PC-9 (cell line): ENCODE measurements at regions not wholly inside any gene's neighbourhood (a gene's known extent, or its start where the extent isn't known, plus 50 kb on each side); places are given as distances from the start of the nearest gene placed in this dataset.
A peak's percentile ranks its signal among the peaks of the same experiment; 100 is the strongest.

Source experiments
- BruUV-seq: library from RNA; stranded (reverse); fragments of 400-500 nt; replicated peaks from 2 replicates; lab custom pipeline; 2021; lab: Mats Ljungman, UMichigan
- CTCF ChIA-PET: fragments of 300-600 bp; sonication (Branson Sonifier 250); formaldehyde crosslinking; loops from one replicate; lab custom pipeline; 2022; ENCODE audit warnings: antibody characterized with exemption; lab: Charles Lee
- POLR2A ChIA-PET: fragments of 300-600 bp; sonication (Branson Sonifier 250); formaldehyde crosslinking; loops from one replicate; lab custom pipeline; 2022; ENCODE audit warnings: antibody characterized with exemption; ENCODE audit not compliant: unreplicated experiment; lab: Charles Lee
- DNase-seq, 2 experiments: peaks; one replicate each; pipeline versions ENCODE4 v3.0.0 to v3.0.0-alpha.2; 2015 to 2022; ENCODE audit warnings: mixed read lengths in 1 of 2
- H2AFZ ChIP-seq: fragments of 200-600 bp; sonication (generic); 2 replicates; pipeline ENCODE4 v1.8.1; 2017; ENCODE audit warnings: antibody characterized with exemption
- H3F3A ChIP-seq: fragments of 200-600 bp; sonication (generic); 2 replicates; pipeline ENCODE4 v1.8.1; 2017; ENCODE audit warnings: antibody characterized with exemption, mild to moderate bottlenecking, low read depth; ENCODE audit not compliant: insufficient read depth
- H3K27ac ChIP-seq: fragments of 200-600 bp; sonication (generic); 2 replicates; pipeline ENCODE4 v1.6.1; 2016; ENCODE audit warnings: mixed run types
- H3K27me3 ChIP-seq: fragments of 200-600 bp; sonication (generic); 2 replicates; pipeline ENCODE4 v1.6.1; 2016; ENCODE audit warnings: low read depth, mixed run types; ENCODE audit not compliant: insufficient read depth
- H3K36me3 ChIP-seq: fragments of 200-600 bp; sonication (generic); 2 replicates; pipeline ENCODE4 v1.6.1; 2016; ENCODE audit warnings: low read depth, mixed run types
- H3K4me1 ChIP-seq: fragments of 200-600 bp; sonication (generic); replicated peaks from 2 replicates; pipeline ENCODE4 v1.6.1; 2016; ENCODE audit warnings: mixed run types; ENCODE audit not compliant: insufficient read depth
- H3K4me2 ChIP-seq: fragments of 200-600 bp; sonication (generic); 2 replicates; pipeline ENCODE4 v1.6.1; 2017; ENCODE audit warnings: mixed run types
- H3K4me3 ChIP-seq: fragments of 200-600 bp; sonication (generic); 2 replicates; pipeline ENCODE4 v1.6.1; 2016; ENCODE audit warnings: mixed run types
- H3K79me2 ChIP-seq: fragments of 200-600 bp; sonication (generic); 2 replicates; pipeline ENCODE4 v1.6.1; 2017; ENCODE audit warnings: low read depth, mixed run types
- H3K9me2 ChIP-seq: fragments of 200-600 bp; sonication (generic); 2 replicates; pipeline ENCODE4 v1.8.1; 2017; ENCODE audit warnings: mild to moderate bottlenecking; ENCODE audit not compliant: insufficient read depth
- H3K9me3 ChIP-seq: fragments of 200-600 bp; sonication (generic); 2 replicates; pipeline ENCODE4 v1.8.1; 2016; ENCODE audit warnings: low read depth; ENCODE audit not compliant: insufficient read depth
- H4K20me1 ChIP-seq: fragments of 200-600 bp; sonication (generic); 2 replicates; pipeline ENCODE4 v1.8.1; 2017; ENCODE audit not compliant: insufficient read depth
- EZH2 ChIP-seq: fragments of 200-600 bp; sonication (generic); IDR thresholded peaks from 2 replicates; pipeline ENCODE4 v1.8.0; 2017; ENCODE audit warnings: antibody characterized with exemption, low read depth
- intact Hi-C: fragments of 100-400 bp; cut with micrococcal nuclease; formaldehyde crosslinking; loops from one replicate; pipeline ENCODE4 v1.10.0; 2022; ENCODE audit not compliant: unreplicated experiment
- TF ChIP-seq, protein P1 (sequence below): fragments of 200-600 bp; sonication (generic); conservative IDR thresholded peaks from 2 replicates; pipeline ENCODE4 v1.6.1; 2017; ENCODE audit warnings: mixed run types, antibody characterized with exemption, mild to moderate bottlenecking, moderate library complexity

DNA sequence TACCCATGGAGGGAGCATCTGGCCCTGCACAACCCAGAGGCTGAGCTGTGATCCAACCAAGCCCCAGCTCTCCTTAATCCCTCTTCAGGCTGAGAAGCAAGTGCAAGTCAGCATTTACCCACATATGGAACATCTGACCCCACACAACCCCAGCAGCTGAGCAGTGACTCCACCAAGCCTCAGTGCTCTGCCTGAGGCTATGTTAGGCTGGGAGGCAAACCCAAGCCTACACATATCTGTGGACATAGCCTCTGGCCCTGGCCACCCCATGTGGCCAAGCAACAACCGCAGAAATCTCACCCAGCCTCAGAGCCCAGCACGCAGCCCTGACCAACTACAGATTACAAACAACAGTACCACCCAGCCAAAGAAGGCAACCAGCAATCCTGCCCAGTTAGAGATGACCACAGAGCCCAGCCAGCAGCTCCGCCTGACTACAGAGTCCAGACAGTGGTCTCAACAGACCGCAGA is 142.8 kb downstream of the NUAK1 start:
- Histone ChIP-seq H3F3A (peaks cover 13% of the 10 kb centered on the region; the same call in 1 of the 2 replicates), H2AFZ (no peak overlapping the region), H3K9me3 (no peaks in the 10 kb centered on the region), H3K4me3 (no peak overlapping the region), H3K4me2 (no peak overlapping the region), H3K9me2 (no peaks in the 10 kb centered on the region), H3K27me3 (no peaks in the 10 kb centered on the region), H4K20me1 (no peaks in the 10 kb centered on the region), H3K27ac (no peak overlapping the region), H3K36me3 (no peaks in the 10 kb centered on the region), H3K4me1 (peaks cover 18% of the 10 kb centered on the region), H3K79me2 (no peaks in the 10 kb centered on the region)
- no TSS peak for BruUV-seq
- ChIA-PET POLR2A (interaction anchor here (0.6 to 0.7 kb wide), 2 partner anchors 36 to 1858 kb away, joined by 3 to 13 read pairs; partner anchors contain the start of gene NFYB), CTCF (interaction anchor here (0.6 kb wide), 1 partner anchor 576 kb away, joined by 3 read pairs; no protein-coding TSS in a partner anchor)
- intact Hi-C loops = no loop called here
- TF ChIP-seq, protein P1, sequence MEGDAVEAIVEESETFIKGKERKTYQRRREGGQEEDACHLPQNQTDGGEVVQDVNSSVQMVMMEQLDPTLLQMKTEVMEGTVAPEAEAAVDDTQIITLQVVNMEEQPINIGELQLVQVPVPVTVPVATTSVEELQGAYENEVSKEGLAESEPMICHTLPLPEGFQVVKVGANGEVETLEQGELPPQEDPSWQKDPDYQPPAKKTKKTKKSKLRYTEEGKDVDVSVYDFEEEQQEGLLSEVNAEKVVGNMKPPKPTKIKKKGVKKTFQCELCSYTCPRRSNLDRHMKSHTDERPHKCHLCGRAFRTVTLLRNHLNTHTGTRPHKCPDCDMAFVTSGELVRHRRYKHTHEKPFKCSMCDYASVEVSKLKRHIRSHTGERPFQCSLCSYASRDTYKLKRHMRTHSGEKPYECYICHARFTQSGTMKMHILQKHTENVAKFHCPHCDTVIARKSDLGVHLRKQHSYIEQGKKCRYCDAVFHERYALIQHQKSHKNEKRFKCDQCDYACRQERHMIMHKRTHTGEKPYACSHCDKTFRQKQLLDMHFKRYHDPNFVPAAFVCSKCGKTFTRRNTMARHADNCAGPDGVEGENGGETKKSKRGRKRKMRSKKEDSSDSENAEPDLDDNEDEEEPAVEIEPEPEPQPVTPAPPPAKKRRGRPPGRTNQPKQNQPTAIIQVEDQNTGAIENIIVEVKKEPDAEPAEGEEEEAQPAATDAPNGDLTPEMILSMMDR = no peak
- no peak for TF ChIP-seq EZH2
- peak; percentile 21 to 64 for DNase-seq

DNA sequence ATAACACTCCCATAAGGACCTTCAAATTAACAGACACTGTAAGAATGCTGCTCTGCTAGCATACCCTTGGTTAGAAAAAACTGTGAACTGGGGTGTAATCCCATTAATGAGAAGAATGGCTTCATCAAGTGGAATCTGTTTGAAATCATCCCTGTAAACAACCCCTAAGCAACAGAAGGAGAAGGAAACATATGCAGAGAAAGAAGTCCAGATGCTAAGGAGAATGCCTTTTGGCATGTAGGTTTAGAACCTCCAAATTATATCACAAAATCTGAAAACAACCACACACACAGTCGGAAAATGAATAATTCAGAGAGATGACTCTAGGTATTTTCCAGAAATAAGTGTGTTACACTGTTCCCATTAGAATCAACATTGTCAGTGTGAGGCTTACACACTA is 140.2 kb downstream of the NUAK1 start:
- H3K36me3 ChIP-seq = no peaks in the 10 kb centered on the region
- POLR2A ChIA-PET = no interaction called here

DNA sequence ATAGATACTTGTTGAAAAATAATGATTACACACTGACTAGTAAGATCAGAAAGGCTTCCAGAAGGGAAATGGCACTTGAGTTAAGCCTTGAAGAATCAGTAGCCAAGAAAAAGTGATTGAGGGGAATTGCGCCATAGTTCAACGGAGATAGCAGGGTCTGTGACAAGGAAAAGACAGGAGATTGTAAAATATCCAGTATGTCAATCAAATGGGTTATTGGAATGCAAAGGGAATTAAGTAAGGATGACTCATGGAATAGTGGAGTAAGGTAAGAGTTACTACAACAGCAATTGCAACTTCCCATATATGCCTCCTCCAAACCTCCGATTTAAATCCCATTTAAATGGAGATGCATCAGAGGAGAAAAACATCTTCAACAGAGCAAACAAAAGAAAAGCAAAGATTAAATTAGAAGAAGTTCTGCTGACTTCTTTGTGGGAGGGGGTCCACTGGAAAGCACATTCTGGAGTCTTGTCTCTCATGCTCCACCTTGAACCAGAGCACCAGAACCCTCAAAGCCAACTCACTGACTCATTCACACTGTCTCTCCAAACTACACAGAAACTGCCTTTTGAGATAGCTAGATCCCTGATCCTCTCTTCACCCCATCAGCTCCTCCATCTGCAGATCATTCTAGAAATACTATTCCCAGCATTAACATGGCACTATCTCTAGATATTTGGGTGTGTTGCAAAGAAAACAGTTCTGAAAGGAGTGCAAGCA is 138.2 kb downstream of the NUAK1 start:
- H3K9me3 ChIP-seq = peaks cover 8% of the 10 kb centered on the region; the same call in 1 of the 2 replicates
- no TSS peak for BruUV-seq
- H4K20me1 ChIP-seq = no peaks in the 10 kb centered on the region
- H3F3A ChIP-seq = peaks cover 15% of the 10 kb centered on the region; the same call in 1 of the 2 replicates
- H3K27me3 ChIP-seq = no peaks in the 10 kb centered on the region
- H3K4me3 ChIP-seq = no peak overlapping the region
- POLR2A ChIA-PET = interaction anchor here (0.6 kb wide), 1 partner anchor 292 kb away, joined by 4 read pairs; no protein-coding TSS in a partner anchor
- H2AFZ ChIP-seq = no peak overlapping the region
- H3K79me2 ChIP-seq = no peaks in the 10 kb centered on the region
- DNase-seq = peak in 1 of 2 experiments; percentile 85
- peak overlapping the region; percentile 40 for H3K27ac ChIP-seq
- CTCF ChIA-PET = no interaction called here
- intact Hi-C loops = no loop called here
- TF ChIP-seq, protein P1 = no peak
- TF ChIP-seq EZH2 = no peak
- no peaks in the 10 kb centered on the region for H3K36me3 ChIP-seq
- H3K4me2 ChIP-seq = peak overlapping the region; percentile 18
- H3K4me1 ChIP-seq = peaks cover 30% of the 10 kb centered on the region
- H3K9me2 ChIP-seq = no peaks in the 10 kb centered on the region

More for the DNA sequence above, 140.2 kb downstream of the NUAK1 start:
- Histone ChIP-seq H3K79me2 (no peaks in the 10 kb centered on the region), H3K27me3 (no peaks in the 10 kb centered on the region), H3K4me2 (no peak overlapping the region), H3K27ac (no peak overlapping the region), H3K9me2 (no peaks in the 10 kb centered on the region), H3K4me3 (no peak overlapping the region), H3F3A (peaks cover 15% of the 10 kb centered on the region; the same call in 1 of the 2 replicates), H2AFZ (no peak overlapping the region), H3K9me3 (no peaks in the 10 kb centered on the region), H3K4me1 (peaks cover 30% of the 10 kb centered on the region), H4K20me1 (no peaks in the 10 kb centered on the region)
- BruUV-seq = no TSS peak
- TF ChIP-seq EZH2 = no peak
- TF ChIP-seq, protein P1 = no peak
- intact Hi-C loops = no loop called here
- no peak for DNase-seq
- CTCF ChIA-PET = no interaction called here
